ENCODE measurements at regions not wholly inside any gene's neighbourhood (a gene's known extent, or its start where the extent isn't known, plus 50 kb on each side); places are given as distances from the start of the nearest gene placed in this dataset.

DNA sequence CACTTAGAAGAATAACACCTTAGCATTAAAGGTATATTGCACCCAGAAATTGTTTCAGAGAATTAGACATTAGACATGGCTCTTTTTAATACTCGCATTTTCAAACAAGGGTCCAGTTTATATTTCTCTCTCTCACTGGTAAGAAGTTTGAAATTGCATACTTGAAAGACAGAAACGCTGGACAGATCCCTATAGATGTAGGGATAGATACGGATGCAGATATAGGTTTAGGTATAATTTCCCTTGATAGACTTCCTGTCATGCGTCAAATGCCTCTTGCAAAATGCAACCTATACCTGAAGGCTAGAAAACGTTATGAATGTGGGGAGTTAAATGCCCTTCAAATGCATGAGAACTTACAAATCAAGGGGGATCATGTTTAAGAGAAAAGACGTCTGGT, 99.4 kb upstream of the BCL6 start:
- Histone ChIP-seq H3K9me3 (ENCODE audit: control insufficient read depth, low read depth, low read length) (no peaks in the 10 kb centered on the region), H2BK120ac (ENCODE audit: low read depth, low read length, poor library complexity, severe bottlenecking) (no peak overlapping the region), H3K4ac (ENCODE audit: low read depth, low read length) (no peak overlapping the region), H2BK20ac (ENCODE audit: low read depth, low read length, poor library complexity, severe bottlenecking) (no peak overlapping the region), H2AFZ (ENCODE audit: low read length) (no peak overlapping the region), H3T11ph (ENCODE audit: low read length) (no peak overlapping the region), H4K8ac (replicated peaks; ENCODE audit: insufficient read length, low read depth, low read length) (no peak overlapping the region), H3K18ac (ENCODE audit: insufficient read length, low read depth, low read length) (no peak overlapping the region), H3K79me2 (ENCODE audit: insufficient read depth, low read length) (no peaks in the 10 kb centered on the region), H3K4me1 (ENCODE audit: insufficient read depth, low read length) (no peaks in the 10 kb centered on the region), H4K20me1 (ENCODE audit: control insufficient read depth, insufficient read depth, insufficient read length) (no peaks in the 10 kb centered on the region), H2BK12ac (ENCODE audit: insufficient read length, low read depth, low read length) (no peak overlapping the region), H2BK5ac (ENCODE audit: insufficient read length, low read length) (no peak overlapping the region), H4K91ac (ENCODE audit: insufficient read length, low read depth, low read length) (no peak overlapping the region), H3K4me2 (ENCODE audit: insufficient read depth, insufficient read length, low read length) (no peak overlapping the region), H3K79me1 (ENCODE audit: insufficient read depth, low read depth, low read length, poor library complexity, severe bottlenecking) (no peaks in the 10 kb centered on the region), H3K14ac (ENCODE audit: insufficient read depth, low read length) (no peak overlapping the region), H2BK15ac (ENCODE audit: low read depth, low read length) (no peak overlapping the region), H3K23me2 (ENCODE audit: insufficient read length, low read depth, low read length, poor library complexity, severe bottlenecking) (no peaks in the 10 kb centered on the region), H3K23ac (ENCODE audit: insufficient read length, low read depth, low read length) (no peak overlapping the region), H3K27ac (ENCODE audit: insufficient read length, low read depth, low read length) (no peak overlapping the region), H4K5ac (ENCODE audit: insufficient read length, low read depth, low read length) (no peak overlapping the region), H2AK5ac (ENCODE audit: insufficient read length, low read length) (no peak overlapping the region), H3K56ac (ENCODE audit: insufficient read length, low read depth, low read length) (no peak overlapping the region), H3K9ac (ENCODE audit: extremely low read depth, insufficient read length, low read length) (no peak overlapping the region), H3K27me3 (ENCODE audit: insufficient read depth, low read length) (no peaks in the 10 kb centered on the region)
- WGBS (ENCODE audit: extremely low coverage, insufficient read length, low lambda C conversion rate), result no CpG with 5 or more reads among the region's 6 CpGs
- DNase-seq, result no peak
- Mint-ChIP-seq H3K4me1 (peaks cover 11 to 12% of the 10 kb centered on the region in 2 experiments; a peak in 3 of 4 replicates), H3K27me3 (ENCODE audit: low read depth) (no peaks in the 10 kb centered on the region), H3K27ac (no peak overlapping the region), H3K36me3 (ENCODE audit: insufficient read depth in 1 of 3, low read depth in 3 of 3) (no peaks in the 10 kb centered on the region), H3K9me3 (no peaks in the 10 kb centered on the region), H3K4me3 (no peak overlapping the region)
- TF ChIP-seq, protein P1, sequence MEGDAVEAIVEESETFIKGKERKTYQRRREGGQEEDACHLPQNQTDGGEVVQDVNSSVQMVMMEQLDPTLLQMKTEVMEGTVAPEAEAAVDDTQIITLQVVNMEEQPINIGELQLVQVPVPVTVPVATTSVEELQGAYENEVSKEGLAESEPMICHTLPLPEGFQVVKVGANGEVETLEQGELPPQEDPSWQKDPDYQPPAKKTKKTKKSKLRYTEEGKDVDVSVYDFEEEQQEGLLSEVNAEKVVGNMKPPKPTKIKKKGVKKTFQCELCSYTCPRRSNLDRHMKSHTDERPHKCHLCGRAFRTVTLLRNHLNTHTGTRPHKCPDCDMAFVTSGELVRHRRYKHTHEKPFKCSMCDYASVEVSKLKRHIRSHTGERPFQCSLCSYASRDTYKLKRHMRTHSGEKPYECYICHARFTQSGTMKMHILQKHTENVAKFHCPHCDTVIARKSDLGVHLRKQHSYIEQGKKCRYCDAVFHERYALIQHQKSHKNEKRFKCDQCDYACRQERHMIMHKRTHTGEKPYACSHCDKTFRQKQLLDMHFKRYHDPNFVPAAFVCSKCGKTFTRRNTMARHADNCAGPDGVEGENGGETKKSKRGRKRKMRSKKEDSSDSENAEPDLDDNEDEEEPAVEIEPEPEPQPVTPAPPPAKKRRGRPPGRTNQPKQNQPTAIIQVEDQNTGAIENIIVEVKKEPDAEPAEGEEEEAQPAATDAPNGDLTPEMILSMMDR (conservative IDR thresholded peaks at IDR 0.05), result no peak

Data from H9 (cell line).